ENCODE measurements at regions not wholly inside any gene's neighbourhood (a gene's known extent, or its start where the extent isn't known, plus 50 kb on each side); places are given as distances from the start of the nearest gene placed in this dataset.

- intact Hi-C loops (cut with micrococcal nuclease): no loop called here
- no peak for ATAC-seq
- Histone ChIP-seq H3K4me2 (ENCODE audit: insufficient read depth, low read length) (no peak overlapping the region), H3K36me3 (ENCODE audit: control insufficient read depth, insufficient read depth, low read length) (no peaks in the 10 kb centered on the region), H3K4me1 (replicated peaks in 1 of 2; ENCODE audit: control insufficient read depth in 2 of 2, insufficient read depth in 2 of 2, low read length in 2 of 2) (no peaks in the 10 kb centered on the region), H4K20me1 (replicated peaks; ENCODE audit: control insufficient read depth, insufficient read depth, low read length) (no peaks in the 10 kb centered on the region), H3K9me1 (ENCODE audit: control insufficient read depth, insufficient read depth, low read length) (no peaks in the 10 kb centered on the region), H3K9me3 (replicated peaks; ENCODE audit: control insufficient read depth, insufficient read depth, low read depth, low read length) (no peaks in the 10 kb centered on the region), H3K27ac (ENCODE audit: extremely low read depth, low read depth, low read length) (no peak overlapping the region), H2AFZ (ENCODE audit: low read depth, low read length) (no peak overlapping the region), H3K79me2 (ENCODE audit: control insufficient read depth, insufficient read depth, low read length) (no peaks in the 10 kb centered on the region), H3K9ac (ENCODE audit: insufficient read depth in 1 of 2, low read depth in 2 of 2, low read length in 2 of 2) (no peak overlapping the region), H3K4me3 (no peak overlapping the region), H3K27me3 (ENCODE audit: control insufficient read depth in 2 of 2, insufficient read depth in 2 of 2, low read length in 2 of 2) (no peaks in the 10 kb centered on the region)
- ChIA-PET CTCF (ENCODE audit: low intra/inter-chr PET ratio) (no interaction called here), POLR2A (no interaction called here)
- in situ Hi-C loops (cut with MboI): no loop called here
- no TSS peak for BruUV-seq (replicated peaks)
- no peak for TF ChIP-seq MYBL2 (IDR thresholded peaks at IDR 0.05; ENCODE audit: low read depth)
- TF ChIP-seq MYBL2 (CRISPR knock-in tag; IDR thresholded peaks at IDR 0.05; ENCODE audit: borderline replicate concordance): no peak
- peak; percentile 51 for TF ChIP-seq C11orf30 (IDR thresholded peaks at IDR 0.05; ENCODE audit: low read depth)
- no peak for TF ChIP-seq ILK (tag; IDR thresholded peaks at IDR 0.05; ENCODE audit: borderline replicate concordance, low read depth)
- TF ChIP-seq ZNF316 (IDR thresholded peaks at IDR 0.05): peak; percentile 71; the same call in 1 of the 2 replicates
- no peak for TF ChIP-seq HOXB6 (CRISPR knock-in tag; IDR thresholded peaks at IDR 0.05; ENCODE audit: borderline replicate concordance)
- TF ChIP-seq MTA3 (IDR thresholded peaks at IDR 0.05; ENCODE audit: borderline replicate concordance): no peak
- peak; percentile 63 for TF ChIP-seq MAFG (tag; conservative IDR thresholded peaks at IDR 0.05)
- no peak for TF ChIP-seq PREB (CRISPR knock-in tag; IDR thresholded peaks at IDR 0.05)
- TF ChIP-seq EHMT2 (IDR thresholded peaks at IDR 0.05): no peak
- no peak for TF ChIP-seq RERE (CRISPR knock-in tag; IDR thresholded peaks at IDR 0.05; ENCODE audit: borderline replicate concordance)
- peak; percentile 52; the same call in 1 of the 2 replicates for TF ChIP-seq MAFF (IDR thresholded peaks at IDR 0.05; ENCODE audit: low read length)
- peak; percentile 61; the same call in 1 of the 2 replicates for TF ChIP-seq MAFK (IDR thresholded peaks at IDR 0.05; ENCODE audit: low read length)
- no peak for TF ChIP-seq E2F1 (CRISPR knock-in tag; IDR thresholded peaks at IDR 0.05)
- no peak for FAIRE-seq
- WGBS (ENCODE audit: insufficient coverage, low coverage, missing lambda C conversion rate): 0% methylated on average over 7 of the region's 10 CpGs
- DNase-seq (ENCODE audit: extremely low read depth in 1 of 4, low spot score in 3 of 4): no peak
These were observed 739.2 kb upstream of the GJE1 start for GRCh38 chr6:141393405-141394124.

Data from K562 (cell line).